ENCODE measurements at regions not wholly inside any gene's neighbourhood (a gene's known extent, or its start where the extent isn't known, plus 50 kb on each side); places are given as distances from the start of the nearest gene placed in this dataset.

- H3K27ac ChIP-seq = no peak overlapping the region
- H3K4me2 ChIP-seq (ENCODE audit: unreplicated experiment) = no peak overlapping the region
- no peak overlapping the region for H3K4me3 ChIP-seq
- H3K4me1 ChIP-seq (ENCODE audit: insufficient read depth) = no peaks in the 10 kb centered on the region
- no peaks in the 10 kb centered on the region for H3K36me3 ChIP-seq (ENCODE audit: low read depth)
- H3K9ac ChIP-seq = no peak overlapping the region
- no peak overlapping the region for H2AFZ ChIP-seq
- H3K79me2 ChIP-seq (ENCODE audit: insufficient read depth) = no peaks in the 10 kb centered on the region
- no peak for TF ChIP-seq EZH2phosphoT487 (IDR thresholded peaks at IDR 0.05; ENCODE audit: insufficient read depth, low read depth)
- TF ChIP-seq EZH2 (IDR thresholded peaks at IDR 0.05; ENCODE audit: insufficient read depth, poor library complexity, severe bottlenecking) = no peak
- H3K9me3 ChIP-seq (ENCODE audit: low read depth) = no peaks in the 10 kb centered on the region
- no peaks in the 10 kb centered on the region for H4K20me1 ChIP-seq (ENCODE audit: insufficient read depth)
- no peaks in the 10 kb centered on the region for H3K9me2 ChIP-seq (ENCODE audit: insufficient read depth)
- 84 to 97% methylated on average over 1 of the region's 1 CpG for WGBS, 2 experiments (ENCODE audit: low coverage in 1 of 2, low lambda C conversion rate in 2 of 2, missing lambda C conversion rate in 2 of 2)
- no peaks in the 10 kb centered on the region for H3F3A ChIP-seq (ENCODE audit: insufficient read depth)
- no peaks in the 10 kb centered on the region for H3K27me3 ChIP-seq (replicated peaks; ENCODE audit: insufficient read depth)
- DNase-seq = no peak
- in situ Hi-C loops (cut with MboI) = no loop called here
These were observed 232.1 kb downstream of the CSNK1G3 start for GRCh38 chr5:123743990-123744583.

GRCh38 chr5:123735384-123735783 is 223.4 kb downstream of the CSNK1G3 start:
- H3K4me2 ChIP-seq (ENCODE audit: unreplicated experiment) = no peak overlapping the region
- WGBS, 2 experiments (ENCODE audit: low coverage in 1 of 2, low lambda C conversion rate in 2 of 2, missing lambda C conversion rate in 2 of 2) = 14 to 23% methylated on average over 1 of the region's 1 CpG
- no peak for TF ChIP-seq EZH2 (IDR thresholded peaks at IDR 0.05; ENCODE audit: insufficient read depth, poor library complexity, severe bottlenecking)
- no peak for TF ChIP-seq EZH2phosphoT487 (IDR thresholded peaks at IDR 0.05; ENCODE audit: insufficient read depth, low read depth)

GRCh38 chr5:123732257-123732656 is 220.3 kb downstream of the CSNK1G3 start:
- H2AFZ ChIP-seq = no peak overlapping the region
- no peak overlapping the region for H3K9ac ChIP-seq
- H3K9me2 ChIP-seq (ENCODE audit: insufficient read depth) = no peaks in the 10 kb centered on the region
- H3K4me2 ChIP-seq (ENCODE audit: unreplicated experiment) = no peak overlapping the region
- no peaks in the 10 kb centered on the region for H3K79me2 ChIP-seq (ENCODE audit: insufficient read depth)
- no peak overlapping the region for H3K27ac ChIP-seq
- H3K4me3 ChIP-seq = no peak overlapping the region
- DNase-seq = no peak
- H3F3A ChIP-seq (ENCODE audit: insufficient read depth) = no peaks in the 10 kb centered on the region
- H4K20me1 ChIP-seq (ENCODE audit: insufficient read depth) = no peaks in the 10 kb centered on the region
- no peaks in the 10 kb centered on the region for H3K27me3 ChIP-seq (replicated peaks; ENCODE audit: insufficient read depth)
- peaks cover 3% of the 10 kb centered on the region for H3K9me3 ChIP-seq (ENCODE audit: low read depth)
- TF ChIP-seq EZH2 (IDR thresholded peaks at IDR 0.05; ENCODE audit: insufficient read depth, poor library complexity, severe bottlenecking) = no peak
- TF ChIP-seq EZH2phosphoT487 (IDR thresholded peaks at IDR 0.05; ENCODE audit: insufficient read depth, low read depth) = no peak
- 33 to 54% methylated on average over 1 of the region's 1 CpG for WGBS, 2 experiments (ENCODE audit: low coverage in 1 of 2, low lambda C conversion rate in 2 of 2, missing lambda C conversion rate in 2 of 2)
- H3K36me3 ChIP-seq (ENCODE audit: low read depth) = no peaks in the 10 kb centered on the region
- no peaks in the 10 kb centered on the region for H3K4me1 ChIP-seq (ENCODE audit: insufficient read depth)
- in situ Hi-C loops (cut with MboI) = no loop called here

More at GRCh38 chr5:123735384-123735783, 223.4 kb downstream of the CSNK1G3 start:
- no peak overlapping the region for H3K9ac ChIP-seq
- H3K36me3 ChIP-seq (ENCODE audit: low read depth) = no peaks in the 10 kb centered on the region
- H2AFZ ChIP-seq = no peak overlapping the region
- H3F3A ChIP-seq (ENCODE audit: insufficient read depth) = no peaks in the 10 kb centered on the region
- DNase-seq = no peak
- in situ Hi-C loops (cut with MboI) = no loop called here
- H3K9me2 ChIP-seq (ENCODE audit: insufficient read depth) = peaks cover 3% of the 10 kb centered on the region; the same call in 1 of the 2 replicates
- no peak overlapping the region for H3K4me3 ChIP-seq
- no peaks in the 10 kb centered on the region for H3K27me3 ChIP-seq (replicated peaks; ENCODE audit: insufficient read depth)
- H3K27ac ChIP-seq = no peak overlapping the region
- H3K79me2 ChIP-seq (ENCODE audit: insufficient read depth) = no peaks in the 10 kb centered on the region
- no peaks in the 10 kb centered on the region for H3K4me1 ChIP-seq (ENCODE audit: insufficient read depth)
- H4K20me1 ChIP-seq (ENCODE audit: insufficient read depth) = no peaks in the 10 kb centered on the region
- H3K9me3 ChIP-seq (ENCODE audit: low read depth) = no peaks in the 10 kb centered on the region

GRCh38 chr5:123722451-123722850 is 210.5 kb downstream of the CSNK1G3 start:
- TF ChIP-seq EZH2 (IDR thresholded peaks at IDR 0.05; ENCODE audit: insufficient read depth, poor library complexity, severe bottlenecking) (no peak), EZH2phosphoT487 (IDR thresholded peaks at IDR 0.05; ENCODE audit: insufficient read depth, low read depth) (no peak)
- no peaks in the 10 kb centered on the region for H3K36me3 ChIP-seq (ENCODE audit: low read depth)
- no peaks in the 10 kb centered on the region for H3K4me1 ChIP-seq (ENCODE audit: insufficient read depth)
- in situ Hi-C loops (cut with MboI) = no loop called here
- no peak overlapping the region for H3K4me2 ChIP-seq (ENCODE audit: unreplicated experiment)
- no peak overlapping the region for H2AFZ ChIP-seq
- H3K79me2 ChIP-seq (ENCODE audit: insufficient read depth) = no peaks in the 10 kb centered on the region
- H3K27me3 ChIP-seq (replicated peaks; ENCODE audit: insufficient read depth) = no peaks in the 10 kb centered on the region
- H3K9me3 ChIP-seq (ENCODE audit: low read depth) = no peaks in the 10 kb centered on the region
- H3K9ac ChIP-seq = no peak overlapping the region
- H3K27ac ChIP-seq = no peak overlapping the region
- H3F3A ChIP-seq (ENCODE audit: insufficient read depth) = no peaks in the 10 kb centered on the region
- no peak for DNase-seq
- 81 to 88% methylated on average over 3 of the region's 3 CpGs for WGBS, 2 experiments (ENCODE audit: low coverage in 1 of 2, low lambda C conversion rate in 2 of 2, missing lambda C conversion rate in 2 of 2)
- no peaks in the 10 kb centered on the region for H3K9me2 ChIP-seq (ENCODE audit: insufficient read depth)
- no peaks in the 10 kb centered on the region for H4K20me1 ChIP-seq (ENCODE audit: insufficient read depth)
- no peak overlapping the region for H3K4me3 ChIP-seq
